H9 (cell line): ENCODE measurements at regions not wholly inside any gene's neighbourhood (a gene's known extent, or its start where the extent isn't known, plus 50 kb on each side); places are given as distances from the start of the nearest gene placed in this dataset.

Source experiments
- DNase-seq: peaks from one replicate; pipeline ENCODE4 v3.0.0-alpha.2; 2017
- H2AFZ ChIP-seq: one replicate; pipeline ENCODE4 v1.6.1; 2013; ENCODE audit warnings: mild to moderate bottlenecking, low read length, control low read depth, moderate library complexity
- H2AK5ac ChIP-seq: 2 replicates; pipeline ENCODE4 v1.6.1; 2013; ENCODE audit warnings: low read length, control low read depth, mixed read lengths; ENCODE audit not compliant: insufficient read length
- H2BK120ac ChIP-seq: one replicate; pipeline ENCODE4 v1.6.1; 2013; ENCODE audit warnings: low read depth, mild to moderate bottlenecking, low read length, control low read depth, inconsistent platforms; ENCODE audit not compliant: poor library complexity, severe bottlenecking
- H2BK12ac ChIP-seq: 2 replicates; pipeline ENCODE4 v1.6.1; 2013; ENCODE audit warnings: low read length, control low read depth, mixed read lengths, low read depth; ENCODE audit not compliant: insufficient read length
- H2BK15ac ChIP-seq: 2 replicates; pipeline ENCODE4 v1.6.1; 2013; ENCODE audit warnings: low read depth, low read length, control low read depth
- H2BK20ac ChIP-seq: one replicate; pipeline ENCODE4 v1.6.1; 2013; ENCODE audit warnings: low read depth, mild to moderate bottlenecking, low read length, control low read depth, inconsistent platforms; ENCODE audit not compliant: poor library complexity, severe bottlenecking
- H2BK5ac ChIP-seq: 2 replicates; pipeline ENCODE4 v1.6.1; 2013; ENCODE audit warnings: low read length, control low read depth, mixed read lengths; ENCODE audit not compliant: insufficient read length
- H3K14ac ChIP-seq: 2 replicates; pipeline ENCODE4 v1.6.1; 2013; ENCODE audit warnings: low read length, control low read depth; ENCODE audit not compliant: insufficient read depth
- H3K18ac ChIP-seq: 2 replicates; pipeline ENCODE4 v1.6.1; 2013; ENCODE audit warnings: low read depth, mild to moderate bottlenecking, mixed read lengths, low read length, control low read depth; ENCODE audit not compliant: insufficient read length
- H3K23ac ChIP-seq: 2 replicates; pipeline ENCODE4 v1.6.1; 2013; ENCODE audit warnings: low read length, control low read depth, mixed read lengths, low read depth; ENCODE audit not compliant: insufficient read length
- H3K23me2 ChIP-seq: 2 replicates; pipeline ENCODE4 v1.6.1; 2013; ENCODE audit warnings: low read depth, mild to moderate bottlenecking, mixed read lengths, low read length, control low read depth; ENCODE audit not compliant: insufficient read length, poor library complexity, severe bottlenecking
- H3K27ac ChIP-seq: 2 replicates; pipeline ENCODE4 v1.5.1; 2013; ENCODE audit warnings: low read length, control low read depth, mixed read lengths, low read depth; ENCODE audit not compliant: insufficient read length
- H3K27me3 ChIP-seq: 2 replicates; pipeline ENCODE4 v1.6.1; 2013; ENCODE audit warnings: low read length, control low read depth, inconsistent platforms; ENCODE audit not compliant: insufficient read depth
- H3K4ac ChIP-seq: 2 replicates; pipeline ENCODE4 v1.6.1; 2013; ENCODE audit warnings: low read depth, mild to moderate bottlenecking, control low read depth, inconsistent platforms, low read length, moderate library complexity
- H3K4me1 ChIP-seq: 2 replicates; pipeline ENCODE4 v1.6.1; 2013; ENCODE audit warnings: low read length, control low read depth, inconsistent platforms; ENCODE audit not compliant: insufficient read depth
- H3K4me2 ChIP-seq: 2 replicates; pipeline ENCODE4 v1.6.1; 2013; ENCODE audit warnings: low read length, control low read depth, mixed read lengths; ENCODE audit not compliant: insufficient read length, insufficient read depth
- H3K56ac ChIP-seq: 2 replicates; pipeline ENCODE4 v1.6.1; 2013; ENCODE audit warnings: low read depth, mild to moderate bottlenecking, mixed read lengths, low read length, control low read depth; ENCODE audit not compliant: insufficient read length
- H3K79me1 ChIP-seq: 2 replicates; pipeline ENCODE4 v1.6.1; 2013; ENCODE audit warnings: low read depth, mild to moderate bottlenecking, moderate library complexity, low read length, control low read depth, inconsistent platforms; ENCODE audit not compliant: insufficient read depth, poor library complexity, severe bottlenecking
- H3K79me2 ChIP-seq: 2 replicates; pipeline ENCODE4 v1.6.1; 2013; ENCODE audit warnings: low read length, control low read depth, inconsistent platforms; ENCODE audit not compliant: insufficient read depth
- H3K9ac ChIP-seq: 2 replicates; pipeline ENCODE4 v1.6.1; 2013; ENCODE audit warnings: low read length, control low read depth, mixed read lengths; ENCODE audit not compliant: insufficient read length; ENCODE audit errors: extremely low read depth
- H3K9me3 ChIP-seq: one replicate; pipeline ENCODE4 v1.6.1; 2013; ENCODE audit warnings: low read depth, low read length, inconsistent platforms; ENCODE audit not compliant: control insufficient read depth
- H3T11ph ChIP-seq: one replicate; pipeline ENCODE4 v1.6.1; 2013; ENCODE audit warnings: mild to moderate bottlenecking, low read length, control low read depth, inconsistent platforms
- H4K20me1 ChIP-seq: one replicate; pipeline ENCODE4 v1.6.1; 2013; ENCODE audit not compliant: control insufficient read depth, insufficient read length, insufficient read depth
- H4K5ac ChIP-seq: 2 replicates; pipeline ENCODE4 v1.6.1; 2013; ENCODE audit warnings: low read depth, mild to moderate bottlenecking, mixed read lengths, low read length, control low read depth; ENCODE audit not compliant: insufficient read length
- H4K8ac ChIP-seq: replicated peaks from 2 replicates; pipeline ENCODE4 v1.6.1; 2013; ENCODE audit warnings: low read length, control low read depth, mixed read lengths, low read depth; ENCODE audit not compliant: insufficient read length
- H4K91ac ChIP-seq: 2 replicates; pipeline ENCODE4 v1.6.1; 2013; ENCODE audit warnings: low read depth, mild to moderate bottlenecking, moderate library complexity, mixed read lengths, low read length, control low read depth; ENCODE audit not compliant: insufficient read length
- H3K27ac Mint-ChIP-seq, 3 experiments: 2 replicates in 2 of 3; 3 replicates in 1 of 3; pipeline ENCODE4 v1.8.0; 2020 to 2021; ENCODE audit warnings: mixed read lengths in 3 of 3, mild to moderate bottlenecking in 1 of 3, moderate library complexity in 1 of 3
- H3K27me3 Mint-ChIP-seq: 2 replicates; pipeline ENCODE4 v1.8.0; 2021; ENCODE audit warnings: low read depth, mild to moderate bottlenecking, moderate library complexity, mixed read lengths
- H3K36me3 Mint-ChIP-seq, 3 experiments: 2 replicates in 2 of 3; 3 replicates in 1 of 3; pipeline ENCODE4 v1.8.0; 2020 to 2021; ENCODE audit warnings: low read depth in 3 of 3, mixed read lengths in 3 of 3; ENCODE audit not compliant: insufficient read depth in 1 of 3
- H3K4me1 Mint-ChIP-seq, 2 experiments: 2 replicates each; pipeline ENCODE4 v1.8.0; 2020; ENCODE audit warnings: mixed read lengths in 2 of 2
- H3K4me3 Mint-ChIP-seq, 2 experiments: 2 replicates in 1 of 2; 3 replicates in 1 of 2; pipeline ENCODE4 v1.8.0; 2020 to 2021; ENCODE audit warnings: mild to moderate bottlenecking in 2 of 2, mixed read lengths in 2 of 2, moderate library complexity in 1 of 2
- H3K9me3 Mint-ChIP-seq, 2 experiments: 2 replicates in 1 of 2; 3 replicates in 1 of 2; pipeline ENCODE4 v1.8.0; 2020; ENCODE audit warnings: mild to moderate bottlenecking in 2 of 2, mixed read lengths in 2 of 2, moderate library complexity in 1 of 2
- WGBS: extraction: QIAGEN DNeasy Blood & Tissue Kit; methylation state at CpG from one replicate; pipeline ENCODE4 v1.1.7; 2013; ENCODE audit warnings: missing lambda C conversion rate, low lambda C conversion rate, mixed read lengths; ENCODE audit not compliant: insufficient read length; ENCODE audit errors: extremely low coverage; 5-methylcytosine and 5-hydroxymethylcytosine counted together
- TF ChIP-seq, protein P1 (sequence below): fragments of 200-600 bp; sonication (generic); conservative IDR thresholded peaks from 3 replicates; pipeline ENCODE4 v1.8.0; 2021; ENCODE audit warnings: antibody characterized with exemption, mild to moderate bottlenecking

DNA sequence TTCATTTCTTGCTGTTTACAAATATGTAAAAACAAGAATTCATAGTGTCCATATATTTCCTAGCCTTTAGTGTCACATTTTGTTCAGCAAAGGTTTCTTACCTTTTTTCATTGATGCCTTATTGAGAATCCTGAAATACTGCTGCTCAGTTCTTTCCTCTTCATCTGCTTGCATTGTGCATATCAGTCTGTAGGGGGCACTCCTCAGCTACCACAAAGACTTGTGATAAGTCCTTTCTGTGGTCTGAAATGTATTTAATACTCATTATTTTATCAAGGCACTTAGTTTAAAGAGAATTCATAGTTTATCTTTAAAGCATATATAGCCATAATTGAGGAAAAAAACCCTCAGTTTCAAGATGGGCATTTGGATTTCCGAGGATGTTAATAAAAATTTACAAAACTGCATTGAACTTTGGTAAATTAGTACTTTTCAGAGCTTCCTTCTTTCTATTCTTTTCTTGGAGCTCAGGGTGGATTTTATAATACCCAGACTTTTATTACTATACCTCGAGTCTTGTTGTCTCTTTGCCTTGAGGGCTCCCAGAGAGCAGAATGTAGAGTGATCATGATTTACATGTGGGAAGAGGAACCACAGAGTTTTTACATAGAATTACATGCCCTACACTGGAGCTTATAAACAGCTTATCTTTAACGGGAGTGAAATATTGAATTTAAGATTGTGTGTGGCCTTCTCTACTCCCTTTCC lies 570.1 kb downstream of the PLCL1 start:
- H2AFZ ChIP-seq = no peak overlapping the region
- no peak overlapping the region for H2AK5ac ChIP-seq
- H3T11ph ChIP-seq = no peak overlapping the region
- no peak overlapping the region for H4K91ac ChIP-seq
- H3K9ac ChIP-seq = no peak overlapping the region
- H4K8ac ChIP-seq = no peak overlapping the region
- TF ChIP-seq, protein P1, sequence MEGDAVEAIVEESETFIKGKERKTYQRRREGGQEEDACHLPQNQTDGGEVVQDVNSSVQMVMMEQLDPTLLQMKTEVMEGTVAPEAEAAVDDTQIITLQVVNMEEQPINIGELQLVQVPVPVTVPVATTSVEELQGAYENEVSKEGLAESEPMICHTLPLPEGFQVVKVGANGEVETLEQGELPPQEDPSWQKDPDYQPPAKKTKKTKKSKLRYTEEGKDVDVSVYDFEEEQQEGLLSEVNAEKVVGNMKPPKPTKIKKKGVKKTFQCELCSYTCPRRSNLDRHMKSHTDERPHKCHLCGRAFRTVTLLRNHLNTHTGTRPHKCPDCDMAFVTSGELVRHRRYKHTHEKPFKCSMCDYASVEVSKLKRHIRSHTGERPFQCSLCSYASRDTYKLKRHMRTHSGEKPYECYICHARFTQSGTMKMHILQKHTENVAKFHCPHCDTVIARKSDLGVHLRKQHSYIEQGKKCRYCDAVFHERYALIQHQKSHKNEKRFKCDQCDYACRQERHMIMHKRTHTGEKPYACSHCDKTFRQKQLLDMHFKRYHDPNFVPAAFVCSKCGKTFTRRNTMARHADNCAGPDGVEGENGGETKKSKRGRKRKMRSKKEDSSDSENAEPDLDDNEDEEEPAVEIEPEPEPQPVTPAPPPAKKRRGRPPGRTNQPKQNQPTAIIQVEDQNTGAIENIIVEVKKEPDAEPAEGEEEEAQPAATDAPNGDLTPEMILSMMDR = peak; percentile 91
- peaks cover 0 to 2% of the 10 kb centered on the region in 2 experiments; a peak in 2 of 4 replicates for H3K4me1 Mint-ChIP-seq
- no peaks in the 10 kb centered on the region for H3K23me2 ChIP-seq
- H3K27ac Mint-ChIP-seq = peak overlapping the region in 1 of 3 experiments; percentile 18; a peak in 1 of 7 replicates
- no peaks in the 10 kb centered on the region for H3K79me1 ChIP-seq
- peaks cover 2% of the 10 kb centered on the region; the same call in 1 of the 2 replicates for H3K27me3 Mint-ChIP-seq
- no peak overlapping the region for H2BK20ac ChIP-seq
- H3K18ac ChIP-seq = no peak overlapping the region
- H3K4me1 ChIP-seq = no peaks in the 10 kb centered on the region
- no peak overlapping the region for H3K4ac ChIP-seq
- H3K36me3 Mint-ChIP-seq = no peaks in the 10 kb centered on the region
- no peak overlapping the region for H3K4me3 Mint-ChIP-seq
- no peak overlapping the region for H3K56ac ChIP-seq
- H2BK15ac ChIP-seq = no peak overlapping the region
- H2BK120ac ChIP-seq = no peak overlapping the region
- H2BK5ac ChIP-seq = no peak overlapping the region
- H4K5ac ChIP-seq = no peak overlapping the region
- no peak overlapping the region for H3K14ac ChIP-seq
- no peaks in the 10 kb centered on the region for H3K9me3 Mint-ChIP-seq
- WGBS = no CpG with 5 or more reads among the region's 3 CpGs
- peak; percentile 43 for DNase-seq
- H3K23ac ChIP-seq = no peak overlapping the region
- H3K4me2 ChIP-seq = no peak overlapping the region
- H3K27ac ChIP-seq = no peak overlapping the region
- no peaks in the 10 kb centered on the region for H3K9me3 ChIP-seq
- no peak overlapping the region for H2BK12ac ChIP-seq
- H3K79me2 ChIP-seq = no peaks in the 10 kb centered on the region
- no peaks in the 10 kb centered on the region for H4K20me1 ChIP-seq
- H3K27me3 ChIP-seq = no peaks in the 10 kb centered on the region
